IMR-90 (cell line): ENCODE measurements at regions not wholly inside any gene's neighbourhood (a gene's known extent, or its start where the extent isn't known, plus 50 kb on each side); places are given as distances from the start of the nearest gene placed in this dataset.

Experiments used
- ATAC-seq: fragments of 200-7000 bp; cut with Tn5 transposase; 2 replicates; pipeline ENCODE4 v1.9.1; 2020; ENCODE audit warnings: low read depth, mild to moderate bottlenecking, moderate library complexity
- BruUV-seq: library from RNA; stranded (reverse); fragments of 400-500 nt; replicated peaks from 2 replicates; lab custom pipeline; 2021; lab: Mats Ljungman, UMichigan
- CTCF ChIA-PET: fragments of 300-600 bp; formaldehyde crosslinking; extraction: SDS; loops from one replicate; lab custom pipeline; 2021; ENCODE audit warnings: antibody characterized with exemption; lab: Yijun Ruan, JAX
- POLR2A ChIA-PET: fragments of 300-600 bp; sonication (Branson Sonifier 250); formaldehyde crosslinking; loops from one replicate; lab custom pipeline; 2022; ENCODE audit warnings: antibody characterized with exemption; ENCODE audit not compliant: unreplicated experiment; lab: Charles Lee
- DNase-seq: peaks from one replicate; pipeline ENCODE4 v3.0.0; 2013
- H2AFZ ChIP-seq: replicated peaks from 2 replicates; pipeline ENCODE3; 2013; ENCODE audit warnings: low read length, mild to moderate bottlenecking; ENCODE audit not compliant: poor library complexity
- H2AK5ac ChIP-seq: 2 replicates; pipeline ENCODE4 v1.6.1; 2013; ENCODE audit warnings: low read depth, low read length, inconsistent platforms
- H2AK9ac ChIP-seq: replicated peaks from 2 replicates; pipeline ENCODE3; 2013; ENCODE audit warnings: mild to moderate bottlenecking, low read depth, low read length, moderate library complexity; ENCODE audit not compliant: poor library complexity
- H2BK120ac ChIP-seq: 2 replicates; pipeline ENCODE4 v1.6.1; 2013; ENCODE audit warnings: low read depth, low read length, inconsistent platforms
- H2BK15ac ChIP-seq: 3 replicates; pipeline ENCODE4 v1.6.1; 2013; ENCODE audit warnings: low read depth, low read length, inconsistent platforms
- H2BK20ac ChIP-seq: 2 replicates; pipeline ENCODE4 v1.6.1; 2013; ENCODE audit warnings: low read depth, mild to moderate bottlenecking, inconsistent platforms, low read length, moderate library complexity
- H2BK5ac ChIP-seq: 2 replicates; pipeline ENCODE4 v1.6.1; 2013; ENCODE audit warnings: mild to moderate bottlenecking, low read depth, low read length, inconsistent platforms; ENCODE audit not compliant: poor library complexity, severe bottlenecking
- H3K14ac ChIP-seq: replicated peaks from 2 replicates; pipeline ENCODE4 v1.6.1; 2013; ENCODE audit warnings: low read depth, low read length, inconsistent platforms
- H3K18ac ChIP-seq: 2 replicates; pipeline ENCODE4 v1.6.1; 2013; ENCODE audit warnings: low read depth, low read length, control low read depth
- H3K23ac ChIP-seq: 2 replicates; pipeline ENCODE4 v1.6.1; 2013; ENCODE audit warnings: low read depth, low read length, inconsistent platforms
- H3K27ac ChIP-seq: 2 replicates; pipeline ENCODE4 v1.5.1; 2013; ENCODE audit warnings: mild to moderate bottlenecking, control low read depth, low read length; ENCODE audit not compliant: insufficient read depth
- H3K27me3 ChIP-seq: 2 replicates; pipeline ENCODE4 v1.6.1; 2013; ENCODE audit warnings: low read length; ENCODE audit not compliant: control insufficient read depth, insufficient read depth
- H3K36me3 ChIP-seq: 2 replicates; pipeline ENCODE4 v1.6.1; 2013; ENCODE audit warnings: low read length, mixed read lengths; ENCODE audit not compliant: control insufficient read depth, insufficient read depth
- H3K4ac ChIP-seq: 2 replicates; pipeline ENCODE4 v1.6.1; 2013; ENCODE audit warnings: low read depth, low read length, inconsistent platforms
- H3K4me1 ChIP-seq: 2 replicates; pipeline ENCODE4 v1.6.1; 2013; ENCODE audit warnings: low read length, mixed read lengths; ENCODE audit not compliant: control insufficient read depth, insufficient read depth
- H3K4me2 ChIP-seq: 2 replicates; pipeline ENCODE4 v1.6.1; 2013; ENCODE audit warnings: low read depth, mild to moderate bottlenecking, control low read depth, low read length, moderate library complexity
- H3K4me3 ChIP-seq: 2 replicates; pipeline ENCODE4 v1.5.1; 2013; ENCODE audit warnings: low read depth, mild to moderate bottlenecking, control low read depth, low read length, moderate library complexity; ENCODE audit not compliant: insufficient read depth
- H3K56ac ChIP-seq: 2 replicates; pipeline ENCODE4 v1.6.1; 2013; ENCODE audit warnings: low read length, inconsistent platforms; ENCODE audit not compliant: insufficient read depth; ENCODE audit errors: extremely low read depth
- H3K79me1 ChIP-seq, 2 experiments: 2 replicates each; pipeline ENCODE4 v1.6.1; 2013; ENCODE audit warnings: low read length in 2 of 2, inconsistent platforms in 1 of 2, low read depth in 1 of 2
- H3K9ac ChIP-seq: 2 replicates; pipeline ENCODE4 v1.6.1; 2013; ENCODE audit warnings: low read depth, low read length, control low read depth
- H3K9me1 ChIP-seq: 2 replicates; pipeline ENCODE4 v1.6.1; 2013; ENCODE audit warnings: low read length, inconsistent platforms; ENCODE audit not compliant: insufficient read depth
- H3K9me3 ChIP-seq: 2 replicates; pipeline ENCODE4 v1.6.1; 2013; ENCODE audit warnings: low read length; ENCODE audit not compliant: control insufficient read depth, insufficient read depth
- H4K20me1 ChIP-seq: 2 replicates; pipeline ENCODE4 v1.6.1; 2013; ENCODE audit warnings: low read length, inconsistent platforms; ENCODE audit not compliant: insufficient read depth
- H4K5ac ChIP-seq: 2 replicates; pipeline ENCODE4 v1.6.1; 2013; ENCODE audit warnings: mild to moderate bottlenecking, low read depth, low read length, control low read depth
- H4K8ac ChIP-seq, 2 experiments: 2 replicates each; pipeline ENCODE4 v1.6.1; 2013; ENCODE audit warnings: low read depth in 2 of 2, low read length in 2 of 2, control low read depth in 1 of 2, inconsistent platforms in 1 of 2
- H4K91ac ChIP-seq: 2 replicates; pipeline ENCODE4 v1.6.1; 2013; ENCODE audit warnings: low read depth, low read length, inconsistent platforms; ENCODE audit not compliant: insufficient read depth
- NFE2L2 ChIP-seq: fragments of 150-350 bp; IDR thresholded peaks from 2 replicates; pipeline ENCODE4 v1.6.1; 2016; ENCODE audit warnings: low read depth, mild to moderate bottlenecking, low read length
- RAD21 ChIP-seq: IDR thresholded peaks from 2 replicates; pipeline ENCODE4 v1.6.1; 2012; ENCODE audit warnings: low read length, improper control_type of control experiment
- RCOR1 ChIP-seq: IDR thresholded peaks from 2 replicates; pipeline ENCODE4 v1.6.1; 2012; ENCODE audit warnings: mild to moderate bottlenecking, low read length, improper control_type of control experiment; ENCODE audit not compliant: insufficient replicate concordance
- RFX5 ChIP-seq: IDR thresholded peaks from 2 replicates; pipeline ENCODE4 v1.8.0; 2012; ENCODE audit warnings: low read depth, mild to moderate bottlenecking, low read length, moderate library complexity
- WGBS, 2 experiments: methylation state at CpG; one replicate each; pipeline versions ENCODE4 v1.1.5 to v1.1.7; 2013; ENCODE audit warnings: missing lambda C conversion rate in 2 of 2; ENCODE audit not compliant: insufficient read length in 1 of 2; ENCODE audit errors: extremely low coverage in 2 of 2; 5-methylcytosine and 5-hydroxymethylcytosine counted together
- dilution Hi-C: fragments of 300-500 bp; cut with HindIII; formaldehyde crosslinking; loops from one replicate; pipeline ENCODE4 v1.14.3; 2018; ENCODE audit warnings: low sequenced_read_pairs; ENCODE audit not compliant: unreplicated experiment
- in situ Hi-C: fragments of 300-500 bp; cut with MboI; formaldehyde crosslinking; loops from 3 replicates; pipeline ENCODE4 v1.14.3; 2019; ENCODE audit warnings: low sequenced_read_pairs, inconsistent platforms, mixed read lengths
- intact Hi-C: fragments of 100-400 bp; cut with micrococcal nuclease; formaldehyde crosslinking; loops from 2 replicates; pipeline ENCODE4 v1.10.0; 2022

DNA sequence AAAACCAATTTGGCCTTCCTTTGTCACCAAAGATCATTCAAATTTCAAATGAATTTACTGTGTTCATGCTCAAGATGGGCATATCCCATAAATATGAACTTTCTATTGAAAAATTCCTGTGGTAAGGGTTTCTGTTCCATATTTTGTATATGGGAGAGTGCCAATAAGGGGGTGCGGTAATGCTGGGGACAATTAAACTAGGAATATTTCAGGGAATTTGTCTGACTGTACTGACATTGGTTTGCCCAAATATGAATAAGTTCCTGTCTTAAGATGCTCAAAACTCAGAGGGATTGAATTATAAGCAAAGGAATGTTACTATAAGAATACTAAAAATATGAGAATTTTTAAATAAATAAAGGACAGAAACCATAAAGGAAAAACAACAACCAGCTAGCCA is 553.0 kb upstream of the MARCKS start:
- intact Hi-C loops, result no loop called here
- H2AFZ ChIP-seq, result no peak overlapping the region
- no peaks in the 10 kb centered on the region for H3K9me3 ChIP-seq
- H3K36me3 ChIP-seq, result no peaks in the 10 kb centered on the region
- in situ Hi-C loops, result no loop called here
- H2BK20ac ChIP-seq, result no peak overlapping the region
- H3K4me1 ChIP-seq, result no peaks in the 10 kb centered on the region
- H4K91ac ChIP-seq, result no peak overlapping the region
- H3K27me3 ChIP-seq, result no peaks in the 10 kb centered on the region
- dilution Hi-C loops, result no loop called here
- no peak overlapping the region for H3K56ac ChIP-seq
- H3K18ac ChIP-seq, result no peak overlapping the region
- H2AK9ac ChIP-seq, result no peak overlapping the region
- H3K4ac ChIP-seq, result no peak overlapping the region
- H3K23ac ChIP-seq, result peak overlapping the region; percentile 39; the same call in 1 of the 2 replicates
- no peaks in the 10 kb centered on the region for H3K79me1 ChIP-seq
- no peaks in the 10 kb centered on the region for H4K20me1 ChIP-seq
- no peak overlapping the region for H4K8ac ChIP-seq
- H2BK15ac ChIP-seq, result no peak overlapping the region
- H2BK120ac ChIP-seq, result no peak overlapping the region
- DNase-seq (no peak), ATAC-seq (no peak)
- H3K4me3 ChIP-seq, result no peak overlapping the region
- no peak overlapping the region for H4K5ac ChIP-seq
- no TSS peak for BruUV-seq
- no peak overlapping the region for H2BK5ac ChIP-seq
- H3K9ac ChIP-seq, result no peak overlapping the region
- H3K4me2 ChIP-seq, result no peak overlapping the region
- TF ChIP-seq RCOR1 (no peak), NFE2L2 (no peak), RAD21 (no peak), RFX5 (no peak)
- H3K14ac ChIP-seq, result no peak overlapping the region
- no peaks in the 10 kb centered on the region for H3K9me1 ChIP-seq
- POLR2A ChIA-PET, result no interaction called here
- CTCF ChIA-PET, result interaction anchor here (0.9 kb wide), 1 partner anchor 14 kb away, joined by 3 read pairs; no protein-coding TSS in a partner anchor
- WGBS, 2 experiments, result no CpG with 5 or more reads among the region's 1 CpG
- no peak overlapping the region for H3K27ac ChIP-seq
- H2AK5ac ChIP-seq, result no peak overlapping the region
